Adrenal gland (tissue), 9 donors: ENCODE measurements at regions not wholly inside any gene's neighbourhood (a gene's known extent, or its start where the extent isn't known, plus 50 kb on each side); places are given as distances from the start of the nearest gene placed in this dataset.

Experiments
- DNase-seq, 7 donors: peaks; one replicate each; pipeline ENCODE4 v3.0.0-alpha.2; 2019 to 2020
- H3K27ac ChIP-seq, 5 donors: fragments of 200-600 bp; sonication (generic) in 4 of 5; 1 replicate in 3 of 5; 2 replicates in 2 of 5; pipeline versions ENCODE4 v1.5.1 to v1.8.0; 2016 to 2020; ENCODE audit warnings: mild to moderate bottlenecking in 1 of 5
- H3K27me3 ChIP-seq: fragments of 200-600 bp; 2 replicates; pipeline ENCODE4 v1.8.0; 2021
- H3K36me3 ChIP-seq, 2 donors: fragments of 200-600 bp; replicated peaks in 1 of 2; 1 replicate in 1 of 2; 2 replicates in 1 of 2; pipeline versions ENCODE4 v1.5.1 to v1.8.0; 2018 to 2022
- H3K4me1 ChIP-seq, 2 donors: fragments of 200-600 bp; replicated peaks in 1 of 2; 1 replicate in 1 of 2; 2 replicates in 1 of 2; pipeline versions ENCODE4 v1.5.1 to v1.8.0; 2018 to 2021
- H3K4me3 ChIP-seq, 4 donors: fragments of 200-600 bp; sonication (generic) in 3 of 4; one replicate each; pipeline ENCODE4 v1.5.1; 2016 to 2018
- H3K9me3 ChIP-seq, 3 donors: fragments of 200-600 bp; sonication (generic) in 1 of 3; replicated peaks in 1 of 3; 1 replicate in 2 of 3; 2 replicates in 1 of 3; pipeline versions ENCODE4 v1.5.1 to v1.8.0; 2016 to 2021
- POLR2A ChIP-seq, 2 donors: fragments of 450-650 bp; IDR thresholded peaks; one replicate each; pipeline ENCODE4 v1.6.1; 2017; ENCODE audit warnings: antibody characterized with exemption in 2 of 2, mild to moderate bottlenecking in 2 of 2, moderate library complexity in 1 of 2
- WGBS, 4 donors: extraction: QIAGEN DNeasy Blood & Tissue Kit in 2 of 4; methylation state at CpG; one replicate each; pipeline versions ENCODE4 v1.1.5 to v1.1.7; 2013 to 2017; 5-methylcytosine and 5-hydroxymethylcytosine counted together
- intact Hi-C, 2 donors: fragments of 100-400 bp; cut with DNase I; formaldehyde crosslinking; loops; one replicate each; pipeline versions ENCODE4 v1.14.1 to v1.15.0; 2022 to 2023
- TF ChIP-seq, protein P1 (sequence below), 6 experiments: fragments of 450-650 bp in 4 of 6; fragments of 200-600 bp in 2 of 6; sonication (generic) in 1 of 6; IDR thresholded peaks; 1 replicate in 5 of 6; 2 replicates in 1 of 6; pipeline versions ENCODE4 v1.5.1 to v1.8.0; 2016 to 2021; ENCODE audit warnings: antibody characterized with exemption in 6 of 6, mild to moderate bottlenecking in 2 of 6, moderate library complexity in 1 of 6
- donor health status: healthy with polysubstance abuse.
- donor health status: Bipolar disorder and iron deficiency.
- donor health status: DM: yes; HTN: yes; CAD: no.
- donor health status: DM: no; HTN: no; CAD: no.
- donor health status: DM: no; HTN: no; CAD: no.

DNA sequence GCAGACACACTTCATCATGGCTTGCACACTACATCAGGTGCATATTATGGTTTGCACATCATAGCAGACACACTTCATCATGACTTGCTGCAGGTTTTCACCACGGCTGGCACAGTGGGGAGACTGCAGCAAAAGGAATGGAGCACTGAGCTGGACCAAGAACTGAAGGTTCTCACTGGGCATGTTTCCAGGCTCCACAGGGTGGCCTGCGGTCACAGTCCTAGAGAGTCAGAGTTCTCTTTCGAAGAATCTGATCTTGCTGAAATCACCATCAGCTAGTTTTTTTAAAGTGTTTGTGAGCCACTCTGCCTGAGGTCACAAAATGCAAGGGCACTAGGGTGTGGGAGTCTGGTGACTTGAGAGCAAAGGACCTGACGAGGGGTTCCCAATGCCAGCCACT lies 140.4 kb upstream of the NPY start:
- no peaks in the 10 kb centered on the region for H3K4me1 ChIP-seq
- TF ChIP-seq, protein P1, sequence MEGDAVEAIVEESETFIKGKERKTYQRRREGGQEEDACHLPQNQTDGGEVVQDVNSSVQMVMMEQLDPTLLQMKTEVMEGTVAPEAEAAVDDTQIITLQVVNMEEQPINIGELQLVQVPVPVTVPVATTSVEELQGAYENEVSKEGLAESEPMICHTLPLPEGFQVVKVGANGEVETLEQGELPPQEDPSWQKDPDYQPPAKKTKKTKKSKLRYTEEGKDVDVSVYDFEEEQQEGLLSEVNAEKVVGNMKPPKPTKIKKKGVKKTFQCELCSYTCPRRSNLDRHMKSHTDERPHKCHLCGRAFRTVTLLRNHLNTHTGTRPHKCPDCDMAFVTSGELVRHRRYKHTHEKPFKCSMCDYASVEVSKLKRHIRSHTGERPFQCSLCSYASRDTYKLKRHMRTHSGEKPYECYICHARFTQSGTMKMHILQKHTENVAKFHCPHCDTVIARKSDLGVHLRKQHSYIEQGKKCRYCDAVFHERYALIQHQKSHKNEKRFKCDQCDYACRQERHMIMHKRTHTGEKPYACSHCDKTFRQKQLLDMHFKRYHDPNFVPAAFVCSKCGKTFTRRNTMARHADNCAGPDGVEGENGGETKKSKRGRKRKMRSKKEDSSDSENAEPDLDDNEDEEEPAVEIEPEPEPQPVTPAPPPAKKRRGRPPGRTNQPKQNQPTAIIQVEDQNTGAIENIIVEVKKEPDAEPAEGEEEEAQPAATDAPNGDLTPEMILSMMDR (IDR thresholded peaks at IDR 0.05): no peak
- intact Hi-C loops: no loop called here
- H3K36me3 ChIP-seq: no peaks in the 10 kb centered on the region
- H3K27me3 ChIP-seq: no peaks in the 10 kb centered on the region
- WGBS, 4 donors: 75 to 82% (median 81%) methylated on average over 4 of the region's 4 CpGs
- no peak for DNase-seq
- H3K9me3 ChIP-seq: no peaks in the 10 kb centered on the region
- H3K27ac ChIP-seq: no peak overlapping the region
- H3K4me3 ChIP-seq: no peak overlapping the region

DNA sequence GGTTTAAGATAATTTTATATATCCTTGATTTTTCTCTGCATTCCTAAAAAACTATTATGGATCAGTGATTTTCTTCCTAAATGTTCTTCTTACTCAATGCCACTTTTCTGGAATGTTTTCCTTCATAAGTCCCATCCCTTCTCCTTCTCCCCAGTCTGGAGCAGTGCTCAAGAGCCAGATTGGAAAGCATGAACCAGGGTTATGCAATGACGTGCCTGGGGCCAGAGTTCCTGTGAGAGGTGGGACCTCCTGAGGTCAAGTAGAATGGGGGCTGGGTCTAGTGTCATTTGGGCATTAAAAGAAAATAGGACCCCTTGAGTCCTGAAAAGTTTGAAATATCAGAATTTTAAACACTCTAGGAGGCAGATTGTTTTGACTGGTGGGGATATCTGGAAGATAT lies 132.0 kb upstream of the NPY start:
- H3K27ac ChIP-seq: no peak overlapping the region
- 33 to 46% (median 39%) methylated on average over 1 of the region's 1 CpG for WGBS, 4 donors
- no peak overlapping the region for H3K4me3 ChIP-seq
- no peak for DNase-seq
- H3K27me3 ChIP-seq: no peaks in the 10 kb centered on the region
- no peaks in the 10 kb centered on the region for H3K4me1 ChIP-seq
- TF ChIP-seq, protein P1 (IDR thresholded peaks at IDR 0.05): no peak
- TF ChIP-seq POLR2A (IDR thresholded peaks at IDR 0.05): no peak
- peaks cover 0 to 5% (median 3%) of the 10 kb centered on the region in 3 donors for H3K9me3 ChIP-seq
- no peaks in the 10 kb centered on the region for H3K36me3 ChIP-seq
- intact Hi-C loops: no loop called here

DNA sequence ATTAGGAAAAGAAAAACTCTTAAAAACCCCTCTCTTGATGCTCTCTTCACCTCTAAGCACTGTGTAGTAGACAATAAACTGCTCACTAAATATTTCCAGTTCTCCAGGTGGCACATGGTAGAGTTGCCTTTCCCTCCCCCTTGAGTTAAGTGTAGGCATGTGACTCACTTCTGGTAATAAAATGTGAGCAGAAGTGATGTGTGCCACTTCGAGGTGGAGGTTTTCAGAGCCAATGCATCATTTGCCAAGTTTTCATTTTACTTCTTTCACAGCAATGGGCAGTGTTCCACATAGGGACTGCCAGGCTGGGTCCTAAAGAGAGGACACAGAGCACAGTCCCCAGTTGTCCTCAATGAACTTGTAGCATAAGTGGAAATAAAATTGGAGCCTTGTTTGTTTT lies 131.6 kb upstream of the NPY start:
- Histone ChIP-seq H3K27ac (no peak overlapping the region), H3K27me3 (no peaks in the 10 kb centered on the region), H3K4me3 (no peak overlapping the region), H3K9me3 (peaks cover 0 to 5% (median 3%) of the 10 kb centered on the region in 3 donors), H3K36me3 (no peaks in the 10 kb centered on the region), H3K4me1 (no peaks in the 10 kb centered on the region)
- 43 to 55% (median 48%) methylated on average over 1 of the region's 1 CpG for WGBS, 4 donors
- no peak for TF ChIP-seq POLR2A (IDR thresholded peaks at IDR 0.05)
- TF ChIP-seq, protein P1 (IDR thresholded peaks at IDR 0.05): no peak
- intact Hi-C loops: no loop called here
- DNase-seq: no peak

DNA sequence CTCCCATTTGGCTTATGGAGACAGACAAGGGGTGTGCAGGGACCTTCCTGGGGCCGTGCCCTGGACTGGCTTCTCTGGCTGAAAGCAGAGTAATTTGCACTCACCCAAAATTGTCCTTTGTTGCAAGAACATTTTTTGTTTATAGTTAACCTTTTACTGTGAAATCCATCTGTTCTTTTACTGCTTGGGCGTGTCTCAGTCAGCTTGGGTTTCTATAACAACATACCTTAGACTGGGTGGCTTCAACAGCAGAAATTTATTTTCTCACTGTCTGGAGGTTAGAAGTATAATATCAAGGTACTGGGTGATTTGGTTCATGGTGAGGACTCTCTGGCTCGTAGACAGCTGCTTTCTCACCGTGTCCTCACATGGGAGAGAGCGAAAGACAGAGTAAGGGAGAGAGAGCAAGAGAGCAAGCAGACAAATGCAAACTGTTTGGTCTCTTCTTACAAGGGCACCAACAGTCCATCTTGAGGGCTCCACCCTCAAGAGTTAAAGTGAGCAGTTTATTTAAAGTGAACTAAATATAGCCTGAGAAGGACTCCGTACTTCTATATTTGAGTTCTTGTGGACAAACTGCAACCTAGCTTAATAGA lies 131.0 kb upstream of the NPY start:
- Histone ChIP-seq H3K4me1 (no peaks in the 10 kb centered on the region), H3K9me3 (peaks cover 0 to 5% (median 3%) of the 10 kb centered on the region in 3 donors), H3K27ac (no peak overlapping the region), H3K4me3 (no peak overlapping the region), H3K27me3 (no peaks in the 10 kb centered on the region), H3K36me3 (no peaks in the 10 kb centered on the region)
- 51 to 69% (median 65%) methylated on average over 6 of the region's 6 CpGs for WGBS, 4 donors
- TF ChIP-seq POLR2A (IDR thresholded peaks at IDR 0.05): no peak
- TF ChIP-seq, protein P1 (IDR thresholded peaks at IDR 0.05): no peak
- no peak for DNase-seq
- intact Hi-C loops: no loop called here
